GM23338 (cell line): ENCODE measurements at regions not wholly inside any gene's neighbourhood (a gene's known extent, or its start where the extent isn't known, plus 50 kb on each side); places are given as distances from the start of the nearest gene placed in this dataset.

Source experiments
- ATAC-seq: fragments of 200-7000 bp; cut with Tn5 transposase; 3 replicates; pipeline ENCODE4 v1.9.1; 2020
- DNase-seq: peaks from one replicate; pipeline ENCODE4 v3.0.0-alpha.2; 2015; ENCODE audit warnings: low spot score
- H2AFZ ChIP-seq: fragments of 200-600 bp; sonication (generic); 2 replicates; pipeline ENCODE4 v1.8.0; 2016; ENCODE audit warnings: antibody characterized with exemption, mild to moderate bottlenecking, moderate library complexity
- H3F3A ChIP-seq: fragments of 200-600 bp; sonication (generic); replicated peaks from 2 replicates; pipeline ENCODE4 v1.8.0; 2017; ENCODE audit warnings: antibody characterized with exemption, mixed run types, low read depth
- H3K27ac ChIP-seq: fragments of 200-600 bp; sonication (generic); 2 replicates; pipeline ENCODE4 v1.6.1; 2016; ENCODE audit warnings: low read depth
- H3K27me3 ChIP-seq: fragments of 200-600 bp; sonication (generic); 2 replicates; pipeline ENCODE4 v1.8.0; 2016; ENCODE audit warnings: mild to moderate bottlenecking, mixed run types, moderate library complexity; ENCODE audit not compliant: insufficient read depth
- H3K36me3 ChIP-seq: fragments of 200-600 bp; sonication (generic); 2 replicates; pipeline ENCODE4 v1.8.0; 2016; ENCODE audit warnings: mild to moderate bottlenecking; ENCODE audit not compliant: insufficient read depth
- H3K4me1 ChIP-seq: fragments of 200-600 bp; sonication (generic); 2 replicates; pipeline ENCODE4 v1.8.0; 2016; ENCODE audit warnings: mild to moderate bottlenecking, moderate library complexity; ENCODE audit not compliant: insufficient read depth
- H3K4me2 ChIP-seq: fragments of 200-600 bp; sonication (generic); 2 replicates; pipeline ENCODE4 v1.7.1; 2017; ENCODE audit warnings: mixed run types
- H3K4me3 ChIP-seq: fragments of 200-600 bp; sonication (generic); 2 replicates; pipeline ENCODE4 v1.6.1; 2016; ENCODE audit warnings: mixed run types
- H3K79me2 ChIP-seq: fragments of 200-600 bp; sonication (generic); replicated peaks from 2 replicates; pipeline ENCODE4 v1.8.0; 2017; ENCODE audit warnings: mild to moderate bottlenecking; ENCODE audit not compliant: insufficient read depth
- H3K9me2 ChIP-seq: fragments of 200-600 bp; sonication (generic); 2 replicates; pipeline ENCODE4 v1.8.0; 2017; ENCODE audit not compliant: insufficient read depth
- H4K20me1 ChIP-seq: fragments of 200-600 bp; sonication (generic); replicated peaks from 2 replicates; pipeline ENCODE4 v1.8.0; 2017; ENCODE audit warnings: mild to moderate bottlenecking; ENCODE audit not compliant: insufficient read depth
- H3K27ac Mint-ChIP-seq: 2 replicates; pipeline ENCODE4 v1.8.0; 2020; ENCODE audit warnings: inconsistent platforms, mild to moderate bottlenecking, moderate library complexity, mixed read lengths
- H3K27me3 Mint-ChIP-seq: 3 replicates; pipeline ENCODE4 v1.8.0; 2022; ENCODE audit warnings: low read depth, mild to moderate bottlenecking, moderate library complexity, mixed read lengths, inconsistent platforms; ENCODE audit not compliant: insufficient read depth, poor library complexity
- H3K36me3 Mint-ChIP-seq: 3 replicates; pipeline ENCODE4 v1.8.0; 2021; ENCODE audit warnings: low read depth, mild to moderate bottlenecking, inconsistent platforms, moderate library complexity, mixed read lengths
- H3K4me1 Mint-ChIP-seq: 3 replicates; pipeline ENCODE4 v1.8.0; 2020; ENCODE audit warnings: mild to moderate bottlenecking, inconsistent platforms, mixed read lengths
- H3K4me3 Mint-ChIP-seq: 3 replicates; pipeline ENCODE4 v1.8.0; 2021; ENCODE audit warnings: moderate library complexity, mild to moderate bottlenecking, inconsistent platforms, mixed read lengths
- H3K9me3 Mint-ChIP-seq: 3 replicates; pipeline ENCODE4 v1.8.0; 2020; ENCODE audit warnings: moderate library complexity, mild to moderate bottlenecking, inconsistent platforms, mixed read lengths
- CREB1 ChIP-seq: fragments of 250-450 bp; sonication (Bioruptor Pico); IDR thresholded peaks from 2 replicates; pipeline ENCODE4 v1.5.0; 2020; ENCODE audit warnings: low read depth, mild to moderate bottlenecking, moderate library complexity
- EZH2 ChIP-seq: fragments of 200-600 bp; sonication (generic); IDR thresholded peaks from one replicate; pipeline ENCODE4 v1.8.0; 2017; ENCODE audit warnings: antibody characterized with exemption, mild to moderate bottlenecking, low read depth; ENCODE audit not compliant: unreplicated experiment
- EZH2phosphoT487 ChIP-seq: fragments of 200-600 bp; sonication (generic); IDR thresholded peaks from one replicate; pipeline ENCODE4 v1.8.1; 2018; ENCODE audit warnings: antibody characterized with exemption; ENCODE audit not compliant: unreplicated experiment
- JUNB ChIP-seq: IDR thresholded peaks from one replicate; pipeline ENCODE4 v1.6.1; 2016; ENCODE audit warnings: antibody characterized with exemption; ENCODE audit not compliant: unreplicated experiment
- NANOG ChIP-seq: IDR thresholded peaks from 2 replicates; pipeline ENCODE4 v1.6.1; 2016; ENCODE audit warnings: antibody characterized with exemption, borderline replicate concordance
- POLR2AphosphoS5 ChIP-seq: IDR thresholded peaks from 2 replicates; pipeline ENCODE4 v1.6.1; 2016; ENCODE audit warnings: antibody characterized with exemption, low read depth
- ZNF114 ChIP-seq: fragments of 250-450 bp; sonication (Bioruptor Pico); IDR thresholded peaks from 2 replicates; pipeline ENCODE4 v1.5.0; 2020; ENCODE audit warnings: mild to moderate bottlenecking, moderate library complexity
- ZNF331 ChIP-seq: fragments of 250-450 bp; sonication (Bioruptor Pico); IDR thresholded peaks from 2 replicates; pipeline ENCODE4 v1.5.0; 2020; ENCODE audit warnings: low read depth, mild to moderate bottlenecking, moderate library complexity
- TF ChIP-seq, protein P1 (sequence below): IDR thresholded peaks from one replicate; pipeline ENCODE4 v1.6.1; 2018; ENCODE audit warnings: antibody characterized with exemption; ENCODE audit not compliant: unreplicated experiment
- TF ChIP-seq, protein P2 (sequence below), 2 experiments: fragments of 200-600 bp in 1 of 2; sonication (generic) in 1 of 2; conservative IDR thresholded peaks; 2 replicates each; pipeline versions ENCODE4 v1.5.1 to v1.6.1; 2016 to 2017; ENCODE audit warnings: antibody characterized with exemption in 2 of 2, low read depth in 2 of 2, mild to moderate bottlenecking in 2 of 2, moderate library complexity in 1 of 2

DNA sequence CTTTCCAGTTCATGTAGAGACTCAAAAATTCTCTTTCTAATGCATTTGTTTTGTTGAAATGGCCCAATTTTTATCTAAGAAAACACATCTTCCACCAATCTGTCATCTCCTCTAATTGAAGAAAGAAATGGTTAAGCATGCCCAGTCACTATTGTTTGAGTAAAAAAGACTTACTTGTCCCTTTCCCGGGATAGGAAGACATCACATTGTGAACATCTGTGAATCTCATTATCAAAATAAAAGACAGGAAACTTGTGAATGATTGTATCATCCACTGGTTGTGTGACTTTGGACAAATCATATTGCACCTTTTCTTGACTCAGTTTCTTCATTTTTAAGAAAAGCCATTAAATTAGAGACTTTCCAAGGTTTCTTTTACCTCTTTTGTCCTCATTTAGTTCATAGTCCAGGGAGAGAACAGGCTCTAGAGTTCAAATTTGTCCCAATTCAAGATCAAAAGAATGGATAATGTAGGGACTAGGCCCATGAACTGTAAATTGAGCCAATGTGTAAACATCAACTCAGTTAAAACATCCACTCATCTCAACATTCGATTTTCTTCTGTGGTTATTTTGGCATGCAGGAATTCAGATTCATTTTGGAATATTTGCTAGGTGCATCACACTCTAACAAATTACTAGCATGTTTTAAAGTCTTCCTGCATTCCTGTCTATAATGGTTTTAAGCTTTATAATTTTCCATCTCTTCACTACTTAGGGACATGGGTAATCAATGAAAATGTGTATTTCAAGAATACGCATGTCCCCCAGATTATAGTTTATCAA is 838.0 kb upstream of the WWC1 start:
- H4K20me1 ChIP-seq: no peaks in the 10 kb centered on the region
- H3K36me3 ChIP-seq: no peaks in the 10 kb centered on the region
- H3K9me2 ChIP-seq: peaks cover 6% of the 10 kb centered on the region; the same call in 1 of the 2 replicates
- H3K27me3 ChIP-seq: no peaks in the 10 kb centered on the region
- Mint-ChIP-seq H3K27me3 (no peaks in the 10 kb centered on the region), H3K4me3 (no peak overlapping the region), H3K27ac (no peak overlapping the region), H3K9me3 (no peaks in the 10 kb centered on the region), H3K4me1 (peaks cover 13% of the 10 kb centered on the region), H3K36me3 (no peaks in the 10 kb centered on the region)
- H3F3A ChIP-seq: no peaks in the 10 kb centered on the region
- H3K4me3 ChIP-seq: no peak overlapping the region
- no peaks in the 10 kb centered on the region for H3K79me2 ChIP-seq
- H3K4me1 ChIP-seq: peaks cover 10% of the 10 kb centered on the region; the same call in 1 of the 2 replicates
- ATAC-seq: no peak
- DNase-seq: peak; percentile 8
- H3K4me2 ChIP-seq: no peak overlapping the region
- no peak overlapping the region for H2AFZ ChIP-seq
- H3K27ac ChIP-seq: no peak overlapping the region
- TF ChIP-seq, protein P1, sequence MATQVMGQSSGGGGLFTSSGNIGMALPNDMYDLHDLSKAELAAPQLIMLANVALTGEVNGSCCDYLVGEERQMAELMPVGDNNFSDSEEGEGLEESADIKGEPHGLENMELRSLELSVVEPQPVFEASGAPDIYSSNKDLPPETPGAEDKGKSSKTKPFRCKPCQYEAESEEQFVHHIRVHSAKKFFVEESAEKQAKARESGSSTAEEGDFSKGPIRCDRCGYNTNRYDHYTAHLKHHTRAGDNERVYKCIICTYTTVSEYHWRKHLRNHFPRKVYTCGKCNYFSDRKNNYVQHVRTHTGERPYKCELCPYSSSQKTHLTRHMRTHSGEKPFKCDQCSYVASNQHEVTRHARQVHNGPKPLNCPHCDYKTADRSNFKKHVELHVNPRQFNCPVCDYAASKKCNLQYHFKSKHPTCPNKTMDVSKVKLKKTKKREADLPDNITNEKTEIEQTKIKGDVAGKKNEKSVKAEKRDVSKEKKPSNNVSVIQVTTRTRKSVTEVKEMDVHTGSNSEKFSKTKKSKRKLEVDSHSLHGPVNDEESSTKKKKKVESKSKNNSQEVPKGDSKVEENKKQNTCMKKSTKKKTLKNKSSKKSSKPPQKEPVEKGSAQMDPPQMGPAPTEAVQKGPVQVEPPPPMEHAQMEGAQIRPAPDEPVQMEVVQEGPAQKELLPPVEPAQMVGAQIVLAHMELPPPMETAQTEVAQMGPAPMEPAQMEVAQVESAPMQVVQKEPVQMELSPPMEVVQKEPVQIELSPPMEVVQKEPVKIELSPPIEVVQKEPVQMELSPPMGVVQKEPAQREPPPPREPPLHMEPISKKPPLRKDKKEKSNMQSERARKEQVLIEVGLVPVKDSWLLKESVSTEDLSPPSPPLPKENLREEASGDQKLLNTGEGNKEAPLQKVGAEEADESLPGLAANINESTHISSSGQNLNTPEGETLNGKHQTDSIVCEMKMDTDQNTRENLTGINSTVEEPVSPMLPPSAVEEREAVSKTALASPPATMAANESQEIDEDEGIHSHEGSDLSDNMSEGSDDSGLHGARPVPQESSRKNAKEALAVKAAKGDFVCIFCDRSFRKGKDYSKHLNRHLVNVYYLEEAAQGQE: no peak
- TF ChIP-seq EZH2phosphoT487 (no peak), CREB1 (CRISPR knock-in tag) (no peak), JUNB (no peak), EZH2 (no peak), NANOG (no peak), POLR2AphosphoS5 (no peak)

DNA sequence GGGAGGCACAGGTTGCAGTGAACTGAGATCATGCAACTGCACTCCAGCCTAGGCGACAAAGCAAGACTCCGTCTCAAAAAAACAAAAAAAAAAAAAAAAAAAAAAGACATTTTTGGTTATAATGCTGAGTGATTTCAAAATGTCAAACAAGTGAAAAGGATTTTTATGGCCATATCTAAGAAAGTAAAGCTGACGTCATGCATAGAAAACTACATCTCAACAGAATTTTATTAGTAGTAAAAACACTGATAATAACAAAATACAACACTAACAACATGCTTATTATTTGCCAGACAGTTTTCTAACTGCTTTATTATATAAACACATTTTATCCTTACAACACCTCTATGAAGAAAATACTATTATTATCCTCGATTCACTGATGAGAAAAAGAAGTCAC is 833.0 kb upstream of the WWC1 start:
- Histone ChIP-seq H3K4me1 (peaks cover 9% of the 10 kb centered on the region; the same call in 1 of the 2 replicates), H2AFZ (no peak overlapping the region), H3K9me2 (peaks cover 6% of the 10 kb centered on the region), H3K27ac (no peak overlapping the region), H3K79me2 (no peaks in the 10 kb centered on the region), H3F3A (no peaks in the 10 kb centered on the region), H3K4me2 (no peak overlapping the region), H3K36me3 (no peaks in the 10 kb centered on the region), H4K20me1 (no peaks in the 10 kb centered on the region), H3K4me3 (no peak overlapping the region), H3K27me3 (no peaks in the 10 kb centered on the region)
- Mint-ChIP-seq H3K27ac (no peak overlapping the region), H3K9me3 (peaks cover 7% of the 10 kb centered on the region; the same call in 2 of the 3 replicates), H3K27me3 (no peaks in the 10 kb centered on the region), H3K4me1 (peaks cover 4% of the 10 kb centered on the region), H3K4me3 (no peak overlapping the region), H3K36me3 (no peaks in the 10 kb centered on the region; the same call in 2 of the 3 replicates)
- DNase-seq (no peak), ATAC-seq (no peak)
- TF ChIP-seq NANOG (no peak), ZNF114 (CRISPR knock-in tag) (no peak), CREB1 (CRISPR knock-in tag) (no peak), EZH2phosphoT487 (no peak), POLR2AphosphoS5 (no peak), ZNF331 (CRISPR knock-in tag) (no peak), EZH2 (no peak)
- TF ChIP-seq, protein P2, sequence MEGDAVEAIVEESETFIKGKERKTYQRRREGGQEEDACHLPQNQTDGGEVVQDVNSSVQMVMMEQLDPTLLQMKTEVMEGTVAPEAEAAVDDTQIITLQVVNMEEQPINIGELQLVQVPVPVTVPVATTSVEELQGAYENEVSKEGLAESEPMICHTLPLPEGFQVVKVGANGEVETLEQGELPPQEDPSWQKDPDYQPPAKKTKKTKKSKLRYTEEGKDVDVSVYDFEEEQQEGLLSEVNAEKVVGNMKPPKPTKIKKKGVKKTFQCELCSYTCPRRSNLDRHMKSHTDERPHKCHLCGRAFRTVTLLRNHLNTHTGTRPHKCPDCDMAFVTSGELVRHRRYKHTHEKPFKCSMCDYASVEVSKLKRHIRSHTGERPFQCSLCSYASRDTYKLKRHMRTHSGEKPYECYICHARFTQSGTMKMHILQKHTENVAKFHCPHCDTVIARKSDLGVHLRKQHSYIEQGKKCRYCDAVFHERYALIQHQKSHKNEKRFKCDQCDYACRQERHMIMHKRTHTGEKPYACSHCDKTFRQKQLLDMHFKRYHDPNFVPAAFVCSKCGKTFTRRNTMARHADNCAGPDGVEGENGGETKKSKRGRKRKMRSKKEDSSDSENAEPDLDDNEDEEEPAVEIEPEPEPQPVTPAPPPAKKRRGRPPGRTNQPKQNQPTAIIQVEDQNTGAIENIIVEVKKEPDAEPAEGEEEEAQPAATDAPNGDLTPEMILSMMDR (conservative IDR thresholded peaks at IDR 0.05; ENCODE audit: low read depth in 2 of 2): no peak
- TF ChIP-seq, protein P1: no peak
